ENCODE measurements at regions not wholly inside any gene's neighbourhood (a gene's known extent, or its start where the extent isn't known, plus 50 kb on each side); places are given as distances from the start of the nearest gene placed in this dataset.
"Not testable (repeated sequence)": the region's sequence is repeated elsewhere in the genome, so short reads cannot be mapped to it uniquely, and the experiment has no call there.

DNA sequence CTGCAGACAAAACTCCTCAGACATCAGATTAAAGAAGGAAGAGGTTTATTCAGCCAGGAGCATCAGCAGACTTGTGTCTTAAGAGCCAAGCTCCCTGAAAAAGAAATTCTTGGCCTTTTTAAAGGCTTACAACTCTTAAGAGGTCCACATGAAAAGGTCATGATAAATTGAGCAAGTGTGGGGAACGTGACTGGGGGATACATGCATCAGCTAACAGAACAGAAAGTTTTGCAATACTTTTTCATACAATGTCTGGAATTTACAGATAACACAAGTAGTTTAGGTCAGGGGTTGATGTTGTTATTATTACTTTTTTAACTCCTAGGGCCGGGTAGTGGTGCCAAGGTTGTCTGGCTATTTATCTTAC, 55.6 kb upstream of the RBMX start:
- H3K4me3 ChIP-seq (ENCODE audit: low read depth, low read length): no peak overlapping the region
- H2AFZ ChIP-seq (ENCODE audit: insufficient read depth, low read length, poor library complexity): no peak overlapping the region
- no peak overlapping the region for H2BK12ac ChIP-seq (ENCODE audit: low read length)
- no peak overlapping the region for H4K12ac ChIP-seq (ENCODE audit: low read depth, low read length)
- H3K4ac ChIP-seq (ENCODE audit: low read depth, low read length): no peak overlapping the region
- no peak overlapping the region for H3K18ac ChIP-seq (ENCODE audit: low read length)
- H3K4me2 ChIP-seq (ENCODE audit: low read length): no peak overlapping the region
- H2BK120ac ChIP-seq (ENCODE audit: insufficient read depth, low read length, poor library complexity): no peak overlapping the region
- H2BK5ac ChIP-seq (ENCODE audit: low read depth, low read length, poor library complexity): no peak overlapping the region
- no peaks in the 10 kb centered on the region for H3K9me3 ChIP-seq (ENCODE audit: insufficient read depth, low read depth, low read length)
- H3K4me1 ChIP-seq (ENCODE audit: control insufficient read depth in 1 of 2, insufficient read depth in 2 of 2, low read length in 2 of 2): no peaks in the 10 kb centered on the region
- no CpG with 5 or more reads among the region's 2 CpGs for WGBS (ENCODE audit: extremely low coverage, insufficient coverage, insufficient read length)
- no peak overlapping the region for H3K14ac ChIP-seq (ENCODE audit: low read length)
- H4K8ac ChIP-seq (ENCODE audit: low read depth, low read length): no peak overlapping the region
- no peak for DNase-seq
- H3K79me2 ChIP-seq (ENCODE audit: control insufficient read depth, insufficient read depth, low read length, poor library complexity): no peaks in the 10 kb centered on the region
- H3K23ac ChIP-seq (ENCODE audit: low read length): no peak overlapping the region
- no peaks in the 10 kb centered on the region for H3K79me1 ChIP-seq (ENCODE audit: low read length)
- no peak overlapping the region for H4K91ac ChIP-seq (ENCODE audit: low read depth, low read length)
- H3K9ac ChIP-seq (ENCODE audit: low read length): no peak overlapping the region
- no peak overlapping the region for H2AK5ac ChIP-seq (ENCODE audit: low read length)
- no peaks in the 10 kb centered on the region for H3K27me3 ChIP-seq (ENCODE audit: insufficient read depth, low read length)
- H3K36me3 ChIP-seq (ENCODE audit: control insufficient read depth in 1 of 2, insufficient read depth in 2 of 2, low read length in 2 of 2): no peaks in the 10 kb centered on the region
- H3K27ac ChIP-seq (ENCODE audit: low read depth, low read length): no peak overlapping the region

DNA sequence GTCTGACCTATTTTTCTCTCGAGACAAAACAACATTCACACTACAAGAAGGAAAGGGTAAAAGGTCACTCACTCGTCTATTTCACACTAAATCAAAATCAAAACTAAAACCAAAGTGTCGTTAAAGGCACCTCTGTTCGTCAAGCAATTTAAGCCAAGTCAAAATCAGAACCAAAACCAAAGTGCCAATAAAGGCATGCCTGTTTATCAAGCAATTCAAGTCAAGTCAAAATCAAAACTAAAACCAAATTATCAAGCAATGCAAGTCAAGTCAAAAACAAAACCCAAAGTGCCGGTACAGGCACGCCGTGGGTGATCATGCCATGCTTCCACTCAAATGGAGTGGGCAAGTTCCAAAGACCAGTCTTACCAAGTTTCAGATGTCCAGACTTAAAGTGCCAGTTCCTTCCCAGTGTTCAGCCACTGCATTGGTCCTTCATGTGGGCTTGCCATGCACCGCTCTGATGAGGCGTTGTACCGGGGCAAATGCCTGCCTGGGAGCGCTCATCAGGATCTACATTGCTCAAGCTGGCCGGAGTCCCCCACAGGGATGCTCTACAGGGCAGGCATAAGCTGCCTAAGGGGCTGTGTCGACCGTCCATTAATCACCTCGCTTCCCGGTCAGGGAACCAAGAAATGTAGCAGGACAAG, 55.1 kb upstream of the RBMX start:
- not testable (repeated sequence) for H3K27ac ChIP-seq (ENCODE audit: low read depth, low read length); H3K9ac ChIP-seq (ENCODE audit: low read length); H3K27me3 ChIP-seq (ENCODE audit: insufficient read depth, low read length); H3K4me1 ChIP-seq (ENCODE audit: control insufficient read depth in 1 of 2, insufficient read depth in 2 of 2, low read length in 2 of 2); H3K4me2 ChIP-seq (ENCODE audit: low read length); H4K8ac ChIP-seq (ENCODE audit: low read depth, low read length); H4K12ac ChIP-seq (ENCODE audit: low read depth, low read length); H4K91ac ChIP-seq (ENCODE audit: low read depth, low read length); DNase-seq; H2AK5ac ChIP-seq (ENCODE audit: low read length); H2BK12ac ChIP-seq (ENCODE audit: low read length); H3K23ac ChIP-seq (ENCODE audit: low read length); H2BK120ac ChIP-seq (ENCODE audit: insufficient read depth, low read length, poor library complexity); H3K79me1 ChIP-seq (ENCODE audit: low read length); H3K4me3 ChIP-seq (ENCODE audit: low read depth, low read length); H2BK5ac ChIP-seq (ENCODE audit: low read depth, low read length, poor library complexity); H2AFZ ChIP-seq (ENCODE audit: insufficient read depth, low read length, poor library complexity); H3K4ac ChIP-seq (ENCODE audit: low read depth, low read length); H3K14ac ChIP-seq (ENCODE audit: low read length); H3K18ac ChIP-seq (ENCODE audit: low read length); H3K79me2 ChIP-seq (ENCODE audit: control insufficient read depth, insufficient read depth, low read length, poor library complexity); H3K9me3 ChIP-seq (ENCODE audit: insufficient read depth, low read depth, low read length); H3K36me3 ChIP-seq (ENCODE audit: control insufficient read depth in 1 of 2, insufficient read depth in 2 of 2, low read length in 2 of 2)
- no CpG with 5 or more reads among the region's 16 CpGs for WGBS (ENCODE audit: extremely low coverage, insufficient coverage, insufficient read length)

DNA sequence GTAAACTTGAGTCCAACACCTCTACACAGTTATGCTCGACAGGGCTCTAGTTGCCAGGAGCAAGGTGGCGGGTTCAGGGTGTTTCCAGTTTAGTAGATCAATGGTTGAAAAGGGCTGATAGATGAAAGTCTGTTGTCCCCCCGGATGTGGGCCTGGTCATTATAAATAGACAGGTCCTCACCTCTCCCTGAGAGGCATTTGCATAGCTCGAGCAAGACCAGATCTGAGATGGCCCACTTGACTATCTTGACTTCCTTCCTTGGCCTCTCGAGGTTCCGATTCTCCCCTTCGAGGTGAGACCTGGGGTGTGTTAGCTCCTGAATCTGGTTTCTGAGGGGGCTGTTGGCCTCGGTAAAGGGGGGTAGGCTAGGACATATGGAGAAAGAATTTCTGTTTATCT, 54.1 kb upstream of the RBMX start:
- H3K4ac ChIP-seq (ENCODE audit: low read depth, low read length); H3K27me3 ChIP-seq (ENCODE audit: insufficient read depth, low read length); H3K79me1 ChIP-seq (ENCODE audit: low read length); H3K4me1 ChIP-seq (ENCODE audit: control insufficient read depth in 1 of 2, insufficient read depth in 2 of 2, low read length in 2 of 2); H3K36me3 ChIP-seq (ENCODE audit: control insufficient read depth in 1 of 2, insufficient read depth in 2 of 2, low read length in 2 of 2); H2BK120ac ChIP-seq (ENCODE audit: insufficient read depth, low read length, poor library complexity); H3K4me3 ChIP-seq (ENCODE audit: low read depth, low read length); H2AFZ ChIP-seq (ENCODE audit: insufficient read depth, low read length, poor library complexity); H2AK5ac ChIP-seq (ENCODE audit: low read length); DNase-seq; H3K9me3 ChIP-seq (ENCODE audit: insufficient read depth, low read depth, low read length); H3K23ac ChIP-seq (ENCODE audit: low read length); H4K12ac ChIP-seq (ENCODE audit: low read depth, low read length); H2BK12ac ChIP-seq (ENCODE audit: low read length); H3K4me2 ChIP-seq (ENCODE audit: low read length); H4K8ac ChIP-seq (ENCODE audit: low read depth, low read length); H3K9ac ChIP-seq (ENCODE audit: low read length); H2BK5ac ChIP-seq (ENCODE audit: low read depth, low read length, poor library complexity); H3K79me2 ChIP-seq (ENCODE audit: control insufficient read depth, insufficient read depth, low read length, poor library complexity); H4K91ac ChIP-seq (ENCODE audit: low read depth, low read length); H3K14ac ChIP-seq (ENCODE audit: low read length); H3K18ac ChIP-seq (ENCODE audit: low read length); H3K27ac ChIP-seq (ENCODE audit: low read depth, low read length): not testable (repeated sequence)
- WGBS (ENCODE audit: extremely low coverage, insufficient coverage, insufficient read length): no CpG with 5 or more reads among the region's 8 CpGs

DNA sequence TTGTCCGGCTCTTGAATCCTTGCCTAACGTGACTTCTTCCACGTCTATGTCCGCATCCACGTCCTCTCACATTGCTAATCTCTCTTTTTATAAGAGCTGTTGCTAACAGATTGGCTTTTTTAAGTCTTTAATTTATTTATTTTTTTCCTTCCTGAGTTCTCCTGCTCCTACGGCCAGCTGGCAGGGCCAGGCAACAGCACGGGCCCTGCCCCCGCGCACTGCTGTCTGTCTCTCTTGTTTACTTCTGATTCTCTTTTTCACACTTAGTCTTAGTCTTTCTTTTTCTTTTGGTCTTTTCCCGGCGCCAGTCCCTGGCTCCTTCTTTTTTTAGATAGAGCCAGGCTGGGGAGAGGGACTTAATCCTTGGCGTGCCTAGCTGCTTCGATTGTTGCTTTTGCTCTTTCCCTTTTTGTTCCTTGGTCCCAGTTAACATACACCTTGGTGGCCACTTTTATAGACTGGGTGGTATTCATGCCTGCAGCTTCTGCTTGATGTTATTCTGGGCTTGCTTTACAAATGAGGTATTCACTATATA, 53.2 kb upstream of the RBMX start:
- Histone ChIP-seq H3K79me1 (ENCODE audit: low read length) (no peaks in the 10 kb centered on the region), H2BK12ac (ENCODE audit: low read length) (no peak overlapping the region), H4K12ac (ENCODE audit: low read depth, low read length) (no peak overlapping the region), H3K14ac (ENCODE audit: low read length) (no peak overlapping the region), H3K23ac (ENCODE audit: low read length) (no peak overlapping the region), H3K18ac (ENCODE audit: low read length) (no peak overlapping the region), H2AK5ac (ENCODE audit: low read length) (no peak overlapping the region), H2AFZ (ENCODE audit: insufficient read depth, low read length, poor library complexity) (no peak overlapping the region), H3K9me3 (ENCODE audit: insufficient read depth, low read depth, low read length) (no peaks in the 10 kb centered on the region), H3K4me2 (ENCODE audit: low read length) (no peak overlapping the region), H3K27me3 (ENCODE audit: insufficient read depth, low read length) (no peaks in the 10 kb centered on the region), H4K91ac (ENCODE audit: low read depth, low read length) (no peak overlapping the region), H3K36me3 (ENCODE audit: control insufficient read depth in 1 of 2, insufficient read depth in 2 of 2, low read length in 2 of 2) (no peaks in the 10 kb centered on the region), H3K4ac (ENCODE audit: low read depth, low read length) (no peak overlapping the region), H3K79me2 (ENCODE audit: control insufficient read depth, insufficient read depth, low read length, poor library complexity) (no peaks in the 10 kb centered on the region), H2BK120ac (ENCODE audit: insufficient read depth, low read length, poor library complexity) (no peak overlapping the region), H3K4me3 (ENCODE audit: low read depth, low read length) (no peak overlapping the region), H3K9ac (ENCODE audit: low read length) (no peak overlapping the region), H3K27ac (ENCODE audit: low read depth, low read length) (no peak overlapping the region), H4K8ac (ENCODE audit: low read depth, low read length) (no peak overlapping the region), H3K4me1 (ENCODE audit: control insufficient read depth in 1 of 2, insufficient read depth in 2 of 2, low read length in 2 of 2) (no peaks in the 10 kb centered on the region), H2BK5ac (ENCODE audit: low read depth, low read length, poor library complexity) (no peak overlapping the region)
- no peak for DNase-seq
- no CpG with 5 or more reads among the region's 13 CpGs for WGBS (ENCODE audit: extremely low coverage, insufficient coverage, insufficient read length)

Measured in trophoblast cell (in vitro differentiated cells and primary cell).